Ishikawa (cell line): ENCODE measurements at regions not wholly inside any gene's neighbourhood (a gene's known extent, or its start where the extent isn't known, plus 50 kb on each side); places are given as distances from the start of the nearest gene placed in this dataset.

ENCODE experiments used
- CEBPB ChIP-seq: IDR thresholded peaks from 2 replicates; pipeline ENCODE4 v1.6.1; 2012
- CREB1 ChIP-seq: IDR thresholded peaks from 2 replicates; pipeline ENCODE4 v1.6.1; 2012; ENCODE audit warnings: low read depth
- EP300 ChIP-seq: IDR thresholded peaks from 2 replicates; pipeline ENCODE4 v1.6.1; 2012; ENCODE audit warnings: borderline replicate concordance
- FOXM1 ChIP-seq: IDR thresholded peaks from 2 replicates; pipeline ENCODE4 v1.6.1; 2012; ENCODE audit warnings: low read depth, borderline replicate concordance
- NFIC ChIP-seq: IDR thresholded peaks from 2 replicates; pipeline ENCODE4 v1.6.1; 2012
- RAD21 ChIP-seq: IDR thresholded peaks from 2 replicates; pipeline ENCODE4 v1.6.1; 2012; ENCODE audit warnings: low read depth
- REST ChIP-seq: IDR thresholded peaks from 2 replicates; pipeline ENCODE4 v1.6.1; 2012; ENCODE audit warnings: low read depth, mild to moderate bottlenecking
- TEAD4 ChIP-seq: IDR thresholded peaks from 2 replicates; pipeline ENCODE4 v1.6.1; 2012
- YY1 ChIP-seq: IDR thresholded peaks from 2 replicates; pipeline ENCODE4 v1.6.1; 2012; ENCODE audit warnings: low read depth
- ZBTB7A ChIP-seq: IDR thresholded peaks from 2 replicates; pipeline ENCODE4 v1.6.1; 2012; ENCODE audit warnings: low read depth

- no peak for TF ChIP-seq CREB1
- TF ChIP-seq NFIC, result no peak
- TF ChIP-seq REST, result no peak
- no peak for TF ChIP-seq ZBTB7A
- no peak for TF ChIP-seq FOXM1
- no peak for TF ChIP-seq RAD21
- no peak for TF ChIP-seq CEBPB
- no peak for TF ChIP-seq YY1
- TF ChIP-seq EP300, result no peak
- TF ChIP-seq TEAD4, result no peak
These were observed 82.5 kb upstream of the OGFRL1 start for GRCh38 chr6:71206089-71206488.
